ENCODE measurements at regions not wholly inside any gene's neighbourhood (a gene's known extent, or its start where the extent isn't known, plus 50 kb on each side); places are given as distances from the start of the nearest gene placed in this dataset.

DNA sequence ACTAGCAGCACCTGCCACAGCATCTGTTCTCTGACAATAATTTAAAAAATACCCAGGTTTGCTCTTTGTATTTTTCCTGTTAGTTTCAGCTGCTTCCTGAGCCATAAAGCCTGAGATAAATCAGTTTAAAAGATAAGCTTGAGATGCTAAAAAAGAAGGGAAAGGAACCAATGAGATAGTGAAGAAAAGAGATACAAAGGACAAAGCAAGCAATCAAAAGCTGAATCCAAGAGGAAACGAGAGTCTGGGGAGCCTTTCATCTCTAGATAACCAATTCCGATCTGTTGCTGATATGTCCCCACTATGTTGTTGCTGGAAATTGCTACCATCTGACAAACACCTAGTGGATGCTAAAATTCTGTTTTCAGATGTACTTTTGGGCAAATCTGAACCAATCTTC, 201.4 kb downstream of the RBM43 start:
- TF ChIP-seq EP300 (IDR thresholded peaks at IDR 0.05; ENCODE audit: borderline replicate concordance): no peak
- TF ChIP-seq CEBPB (IDR thresholded peaks at IDR 0.05): no peak
- TF ChIP-seq, protein P1, sequence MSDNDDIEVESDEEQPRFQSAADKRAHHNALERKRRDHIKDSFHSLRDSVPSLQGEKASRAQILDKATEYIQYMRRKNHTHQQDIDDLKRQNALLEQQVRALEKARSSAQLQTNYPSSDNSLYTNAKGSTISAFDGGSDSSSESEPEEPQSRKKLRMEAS (IDR thresholded peaks at IDR 0.05): no peak
- no peak for TF ChIP-seq USF1 (IDR thresholded peaks at IDR 0.05)
- TF ChIP-seq ZBTB7A (IDR thresholded peaks at IDR 0.05; ENCODE audit: low read depth): no peak
